ENCODE measurements at regions not wholly inside any gene's neighbourhood (a gene's known extent, or its start where the extent isn't known, plus 50 kb on each side); places are given as distances from the start of the nearest gene placed in this dataset.
A peak's percentile ranks its signal among the peaks of the same experiment; 100 is the strongest.

- no peaks in the 10 kb centered on the region for H3K27me3 Mint-ChIP-seq
- Histone ChIP-seq H3K27ac (ENCODE audit: insufficient read depth, low read length, poor library complexity, severe bottlenecking) (no peak overlapping the region), H3K36me3 (ENCODE audit: control insufficient read depth, insufficient read depth, low read length) (no peaks in the 10 kb centered on the region), H3K4me3 (ENCODE audit: low read depth, low read length) (no peak overlapping the region), H3K4me1 (ENCODE audit: control insufficient read depth, insufficient read depth, low read length, poor library complexity, severe bottlenecking) (no peaks in the 10 kb centered on the region), H3K9me3 (ENCODE audit: control insufficient read depth in 2 of 2, low read length in 2 of 2) (no peaks in the 10 kb centered on the region), H3K27me3 (ENCODE audit: control insufficient read depth, insufficient read depth, low read length) (no peaks in the 10 kb centered on the region)
- no peak overlapping the region for H3K4me3 Mint-ChIP-seq
- peaks cover 0 to 5% (median 0%) of the 10 kb centered on the region in 4 donors for H3K4me1 Mint-ChIP-seq
- H3K36me3 Mint-ChIP-seq, result no peaks in the 10 kb centered on the region
- no peak overlapping the region for H3K27ac Mint-ChIP-seq
- no peak for DNase-seq
- no peak for ATAC-seq (ENCODE audit: low read depth in 2 of 2)
- peaks cover 0 to 6% (median 0%) of the 10 kb centered on the region in 7 donors for H3K9me3 Mint-ChIP-seq
Measured at GRCh38 chr4:14364953-14365536, 637.2 kb upstream of the CPEB2 start.

GRCh38 chr4:14368391-14368790, 633.9 kb upstream of the CPEB2 start:
- Histone ChIP-seq H3K36me3 (ENCODE audit: control insufficient read depth, insufficient read depth, low read length) (no peaks in the 10 kb centered on the region), H3K27ac (ENCODE audit: insufficient read depth, low read length, poor library complexity, severe bottlenecking) (no peak overlapping the region), H3K9me3 (ENCODE audit: control insufficient read depth in 2 of 2, low read length in 2 of 2) (no peaks in the 10 kb centered on the region), H3K4me3 (ENCODE audit: low read depth, low read length) (no peak overlapping the region), H3K4me1 (ENCODE audit: control insufficient read depth, insufficient read depth, low read length, poor library complexity, severe bottlenecking) (no peaks in the 10 kb centered on the region), H3K27me3 (ENCODE audit: control insufficient read depth, insufficient read depth, low read length) (no peaks in the 10 kb centered on the region)
- ATAC-seq (ENCODE audit: low read depth in 2 of 2) (no peak), DNase-seq (no peak)
- Mint-ChIP-seq H3K4me1 (no peaks in the 10 kb centered on the region), H3K27ac (no peak overlapping the region), H3K4me3 (no peak overlapping the region), H3K9me3 (peaks cover 0 to 4% (median 2%) of the 10 kb centered on the region in 7 donors), H3K36me3 (no peaks in the 10 kb centered on the region), H3K27me3 (no peaks in the 10 kb centered on the region)

- ATAC-seq (ENCODE audit: low read depth in 2 of 2) (no peak), DNase-seq (no peak)
- no peak overlapping the region for H3K4me3 Mint-ChIP-seq
- Histone ChIP-seq H3K27me3 (ENCODE audit: control insufficient read depth, insufficient read depth, low read length) (no peaks in the 10 kb centered on the region), H3K9me3 (ENCODE audit: control insufficient read depth in 2 of 2, low read length in 2 of 2) (no peaks in the 10 kb centered on the region), H3K27ac (ENCODE audit: insufficient read depth, low read length, poor library complexity, severe bottlenecking) (no peak overlapping the region), H3K4me3 (ENCODE audit: low read depth, low read length) (no peak overlapping the region), H3K4me1 (ENCODE audit: control insufficient read depth, insufficient read depth, low read length, poor library complexity, severe bottlenecking) (no peaks in the 10 kb centered on the region), H3K36me3 (ENCODE audit: control insufficient read depth, insufficient read depth, low read length) (no peaks in the 10 kb centered on the region)
- no peak overlapping the region for H3K27ac Mint-ChIP-seq
- H3K9me3 Mint-ChIP-seq, result peaks cover 0 to 4% (median 2%) of the 10 kb centered on the region in 7 donors
- H3K4me1 Mint-ChIP-seq, result no peaks in the 10 kb centered on the region
- H3K36me3 Mint-ChIP-seq, result no peaks in the 10 kb centered on the region
- H3K27me3 Mint-ChIP-seq, result no peaks in the 10 kb centered on the region
Measured at GRCh38 chr4:14371131-14371530, 631.1 kb upstream of the CPEB2 start.

- Mint-ChIP-seq H3K4me3 (no peak overlapping the region), H3K36me3 (no peaks in the 10 kb centered on the region), H3K27me3 (no peaks in the 10 kb centered on the region), H3K9me3 (peaks cover 0 to 1% (median 0%) of the 10 kb centered on the region in 7 donors), H3K4me1 (no peaks in the 10 kb centered on the region), H3K27ac (no peak overlapping the region)
- no peaks in the 10 kb centered on the region for H3K27me3 ChIP-seq (ENCODE audit: control insufficient read depth, insufficient read depth, low read length)
- no peak for ATAC-seq (ENCODE audit: low read depth in 2 of 2)
- no peaks in the 10 kb centered on the region for H3K36me3 ChIP-seq (ENCODE audit: control insufficient read depth, insufficient read depth, low read length)
- H3K9me3 ChIP-seq (ENCODE audit: control insufficient read depth in 2 of 2, low read length in 2 of 2), result no peaks in the 10 kb centered on the region
- DNase-seq, result no peak
- no peaks in the 10 kb centered on the region for H3K4me1 ChIP-seq (ENCODE audit: control insufficient read depth, insufficient read depth, low read length, poor library complexity, severe bottlenecking)
- no peak overlapping the region for H3K4me3 ChIP-seq (ENCODE audit: low read depth, low read length)
- H3K27ac ChIP-seq (ENCODE audit: insufficient read depth, low read length, poor library complexity, severe bottlenecking), result no peak overlapping the region
Measured at GRCh38 chr4:14375816-14376215, 626.5 kb upstream of the CPEB2 start.

GRCh38 chr4:14379183-14379582, 623.1 kb upstream of the CPEB2 start:
- no peaks in the 10 kb centered on the region for H3K36me3 ChIP-seq (ENCODE audit: control insufficient read depth, insufficient read depth, low read length)
- Mint-ChIP-seq H3K27ac (no peak overlapping the region), H3K4me3 (no peak overlapping the region), H3K27me3 (no peaks in the 10 kb centered on the region), H3K36me3 (no peaks in the 10 kb centered on the region), H3K9me3 (peaks cover 0 to 4% (median 0%) of the 10 kb centered on the region in 7 donors), H3K4me1 (no peaks in the 10 kb centered on the region)
- ATAC-seq (ENCODE audit: low read depth in 2 of 2), result no peak
- no peaks in the 10 kb centered on the region for H3K4me1 ChIP-seq (ENCODE audit: control insufficient read depth, insufficient read depth, low read length, poor library complexity, severe bottlenecking)
- H3K4me3 ChIP-seq (ENCODE audit: low read depth, low read length), result no peak overlapping the region
- H3K27me3 ChIP-seq (ENCODE audit: control insufficient read depth, insufficient read depth, low read length), result no peaks in the 10 kb centered on the region
- no peaks in the 10 kb centered on the region for H3K9me3 ChIP-seq (ENCODE audit: control insufficient read depth in 2 of 2, low read length in 2 of 2)
- DNase-seq, result no peak
- H3K27ac ChIP-seq (ENCODE audit: insufficient read depth, low read length, poor library complexity, severe bottlenecking), result no peak overlapping the region

DNA sequence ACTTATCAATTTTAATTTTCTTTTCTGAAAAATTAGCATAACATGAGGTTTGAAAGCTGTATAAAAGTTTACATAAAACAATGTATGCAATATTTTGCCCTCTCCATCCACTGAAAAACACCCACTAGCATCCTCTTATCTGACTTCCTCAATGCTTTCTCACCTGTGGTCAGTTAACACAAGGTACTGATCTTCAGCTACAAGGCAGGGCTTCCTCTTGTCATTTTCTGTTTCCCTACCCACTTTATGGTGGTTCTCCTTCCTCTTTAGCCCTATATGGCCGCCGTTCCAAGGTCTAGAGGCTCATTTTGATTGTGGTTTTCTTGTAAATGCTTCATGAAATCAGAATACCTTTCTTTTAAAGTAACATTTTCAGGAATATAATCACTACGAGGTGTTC, 618.6 kb upstream of the CPEB2 start:
- ATAC-seq (ENCODE audit: low read depth in 2 of 2) (no peak), DNase-seq (no peak)
- peaks cover 4% of the 10 kb centered on the region for H3K27me3 Mint-ChIP-seq

DNA sequence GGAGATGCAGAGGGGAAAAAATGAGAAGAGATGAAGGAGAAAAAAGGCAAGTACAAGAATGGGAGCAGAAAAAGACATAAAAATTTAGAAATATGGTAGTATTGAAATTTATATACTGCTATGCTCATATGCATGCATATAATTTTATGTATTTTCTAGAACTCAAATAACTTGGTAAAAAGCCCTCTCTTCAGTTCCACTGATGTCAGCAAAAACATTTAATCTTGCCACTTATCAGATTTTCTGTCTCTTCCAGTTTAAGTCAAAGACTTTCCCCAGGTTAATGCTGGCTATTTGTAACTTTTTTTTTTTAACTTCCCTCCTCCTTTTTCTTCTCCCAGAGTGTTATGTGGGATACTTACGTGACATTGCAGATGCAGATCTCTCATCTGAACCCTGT, 617.5 kb upstream of the CPEB2 start:
- H3K27ac Mint-ChIP-seq, result peak overlapping the region in 1 of 3 donors; percentile 10

More for the DNA sequence above, 618.6 kb upstream of the CPEB2 start:
- no peaks in the 10 kb centered on the region for H3K9me3 ChIP-seq (ENCODE audit: control insufficient read depth in 2 of 2, low read length in 2 of 2)
- no peaks in the 10 kb centered on the region for H3K27me3 ChIP-seq (ENCODE audit: control insufficient read depth, insufficient read depth, low read length)
- H3K4me1 ChIP-seq (ENCODE audit: control insufficient read depth, insufficient read depth, low read length, poor library complexity, severe bottlenecking), result no peaks in the 10 kb centered on the region
- H3K4me3 ChIP-seq (ENCODE audit: low read depth, low read length), result no peak overlapping the region
- H3K4me3 Mint-ChIP-seq, result no peak overlapping the region
- H3K9me3 Mint-ChIP-seq, result peaks cover 0 to 5% (median 0%) of the 10 kb centered on the region in 7 donors
- H3K27ac Mint-ChIP-seq, result no peak overlapping the region
- no peak overlapping the region for H3K27ac ChIP-seq (ENCODE audit: insufficient read depth, low read length, poor library complexity, severe bottlenecking)
- no peaks in the 10 kb centered on the region for H3K36me3 ChIP-seq (ENCODE audit: control insufficient read depth, insufficient read depth, low read length)
- no peaks in the 10 kb centered on the region for H3K36me3 Mint-ChIP-seq
- H3K4me1 Mint-ChIP-seq, result no peaks in the 10 kb centered on the region

DNA sequence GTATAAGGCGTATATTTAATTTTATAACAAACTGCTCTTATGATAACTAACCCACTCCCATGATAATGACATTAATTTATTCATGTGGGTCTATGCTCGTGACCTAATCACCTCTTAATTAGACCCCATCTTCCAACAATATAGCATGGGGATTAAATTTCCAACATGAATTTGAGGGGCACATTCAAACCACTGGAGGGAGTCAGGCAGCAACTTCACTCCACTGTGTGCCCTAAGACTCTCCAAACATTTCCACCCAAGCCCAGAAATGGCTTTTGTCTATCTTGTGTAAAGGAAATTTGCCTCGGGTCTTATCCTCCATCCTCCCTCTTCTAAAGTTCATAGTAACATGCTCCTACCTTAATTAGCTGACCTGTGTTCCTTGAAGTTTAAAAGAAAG, 616.1 kb upstream of the CPEB2 start:
- peaks cover 4% of the 10 kb centered on the region for H3K27me3 Mint-ChIP-seq
- no peaks in the 10 kb centered on the region for H3K9me3 ChIP-seq (ENCODE audit: control insufficient read depth in 2 of 2, low read length in 2 of 2)
- no peak for ATAC-seq (ENCODE audit: low read depth in 2 of 2)

More for the DNA sequence above, 617.5 kb upstream of the CPEB2 start:
- Histone ChIP-seq H3K4me1 (ENCODE audit: control insufficient read depth, insufficient read depth, low read length, poor library complexity, severe bottlenecking) (no peaks in the 10 kb centered on the region), H3K36me3 (ENCODE audit: control insufficient read depth, insufficient read depth, low read length) (no peaks in the 10 kb centered on the region), H3K27me3 (ENCODE audit: control insufficient read depth, insufficient read depth, low read length) (no peaks in the 10 kb centered on the region), H3K9me3 (ENCODE audit: control insufficient read depth in 2 of 2, low read length in 2 of 2) (no peaks in the 10 kb centered on the region), H3K4me3 (ENCODE audit: low read depth, low read length) (no peak overlapping the region), H3K27ac (ENCODE audit: insufficient read depth, low read length, poor library complexity, severe bottlenecking) (no peak overlapping the region)
- Mint-ChIP-seq H3K36me3 (no peaks in the 10 kb centered on the region), H3K4me1 (no peaks in the 10 kb centered on the region), H3K4me3 (no peak overlapping the region), H3K27me3 (peaks cover 4% of the 10 kb centered on the region), H3K9me3 (peaks cover 0 to 5% (median 0%) of the 10 kb centered on the region in 7 donors)
- no peak for ATAC-seq (ENCODE audit: low read depth in 2 of 2)
- DNase-seq, result no peak

More for the DNA sequence above, 616.1 kb upstream of the CPEB2 start:
- Mint-ChIP-seq H3K36me3 (no peaks in the 10 kb centered on the region), H3K4me3 (no peak overlapping the region), H3K27ac (no peak overlapping the region), H3K9me3 (peaks cover 0 to 5% (median 0%) of the 10 kb centered on the region in 7 donors), H3K4me1 (no peaks in the 10 kb centered on the region)
- Histone ChIP-seq H3K4me1 (ENCODE audit: control insufficient read depth, insufficient read depth, low read length, poor library complexity, severe bottlenecking) (no peaks in the 10 kb centered on the region), H3K27me3 (ENCODE audit: control insufficient read depth, insufficient read depth, low read length) (no peaks in the 10 kb centered on the region), H3K36me3 (ENCODE audit: control insufficient read depth, insufficient read depth, low read length) (no peaks in the 10 kb centered on the region), H3K4me3 (ENCODE audit: low read depth, low read length) (no peak overlapping the region), H3K27ac (ENCODE audit: insufficient read depth, low read length, poor library complexity, severe bottlenecking) (no peak overlapping the region)
- no peak for DNase-seq

All from CD4-positive, CD25-positive, alpha-beta regulatory T cell (primary cell).